CD4-positive, alpha-beta T cell treated with Interleukin-21 for 1 hour (primary cell): ENCODE measurements at regions not wholly inside any gene's neighbourhood (a gene's known extent, or its start where the extent isn't known, plus 50 kb on each side); places are given as distances from the start of the nearest gene placed in this dataset.
"Not testable (repeated sequence)": the region's sequence is repeated elsewhere in the genome, so short reads cannot be mapped to it uniquely, and the experiment has no call there.

Source experiments
- DNase-seq: peaks from one replicate; pipeline ENCODE4 v3.0.0-alpha.2; 2020

DNA sequence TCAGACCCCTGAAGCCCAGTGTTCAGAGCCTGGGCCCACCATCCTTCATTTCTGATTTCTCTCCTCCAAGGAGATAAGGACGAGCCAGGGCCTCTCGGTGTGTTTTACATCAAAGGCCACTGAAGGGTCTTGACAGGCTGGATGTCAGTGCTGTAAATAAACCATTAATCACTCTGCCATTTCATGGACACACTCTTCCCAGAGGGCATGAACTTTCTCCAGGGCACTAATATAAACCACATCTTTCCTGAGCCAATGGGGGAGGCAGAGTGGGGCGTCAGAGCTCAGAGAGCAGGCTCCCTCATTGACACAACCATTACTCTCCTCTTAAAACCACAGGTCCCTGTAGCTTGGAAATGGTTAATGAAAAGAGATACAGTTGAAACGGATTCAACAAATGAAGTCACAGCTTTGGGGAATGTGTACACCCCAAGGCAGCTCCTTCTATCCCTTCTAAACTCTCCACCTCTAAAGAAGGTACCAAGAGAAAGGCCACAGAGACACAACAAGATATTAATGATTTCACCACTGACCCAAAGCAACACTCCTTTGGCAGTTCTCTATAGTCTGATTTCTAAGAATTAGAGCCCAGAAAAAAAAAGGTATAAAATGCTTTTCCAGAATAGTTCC lies 200.6 kb downstream of the CHIC2 start:
- DNase-seq, result no peak

DNA sequence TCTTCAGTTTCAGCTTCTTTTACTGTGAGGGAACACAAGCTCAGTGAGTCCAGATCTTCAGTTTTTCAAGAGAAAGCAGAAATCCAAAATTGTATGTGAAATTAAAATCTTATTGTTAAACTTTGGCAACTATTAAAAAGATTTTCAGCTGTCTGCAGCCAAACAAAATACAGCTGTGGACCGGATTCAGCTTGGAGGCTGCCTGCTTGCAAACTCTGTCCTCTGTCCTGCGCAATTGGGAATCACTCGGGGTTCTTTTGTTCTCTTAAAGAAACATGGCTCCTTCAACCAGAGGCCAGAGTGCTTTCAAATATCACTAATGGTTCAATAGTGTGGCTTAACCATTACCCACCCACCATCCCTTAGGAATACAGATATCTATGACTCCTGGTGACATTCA lies 201.2 kb downstream of the CHIC2 start:
- no peak for DNase-seq

DNA sequence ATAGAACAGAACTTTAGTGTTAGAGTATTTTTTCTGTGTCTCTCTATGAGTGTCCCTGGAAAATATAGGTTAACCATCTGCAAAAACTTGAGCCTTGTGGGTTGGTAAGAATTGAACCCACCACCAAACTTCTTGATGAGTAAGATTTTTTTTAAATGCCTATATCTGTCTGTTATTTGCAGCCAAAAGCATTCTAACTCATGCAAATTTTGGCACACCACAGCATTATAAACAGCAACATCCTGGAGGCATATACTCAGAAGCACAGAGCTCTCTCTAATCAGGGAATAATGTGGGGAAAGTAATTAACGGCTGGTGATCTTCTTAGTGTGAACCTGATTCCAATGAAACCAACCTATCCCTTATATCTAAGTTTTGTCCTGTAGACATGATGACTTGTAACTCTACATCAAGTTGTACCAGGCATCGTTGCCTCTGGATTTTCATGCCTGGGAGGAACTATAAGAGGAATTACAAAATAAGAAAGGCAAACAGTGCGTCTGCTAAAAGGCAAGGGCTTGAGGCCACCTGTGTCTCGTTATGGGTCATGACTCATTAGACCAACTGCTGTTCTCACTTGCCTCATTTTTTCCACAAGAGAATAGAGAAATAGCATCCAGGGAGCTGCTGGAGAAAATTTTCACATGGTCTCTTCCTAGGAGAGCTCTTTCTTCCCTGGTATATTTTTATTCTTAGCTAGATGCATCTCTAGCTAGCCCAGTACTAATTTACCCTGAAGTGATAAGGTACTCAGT lies 202.4 kb downstream of the CHIC2 start:
- no peak for DNase-seq

DNA sequence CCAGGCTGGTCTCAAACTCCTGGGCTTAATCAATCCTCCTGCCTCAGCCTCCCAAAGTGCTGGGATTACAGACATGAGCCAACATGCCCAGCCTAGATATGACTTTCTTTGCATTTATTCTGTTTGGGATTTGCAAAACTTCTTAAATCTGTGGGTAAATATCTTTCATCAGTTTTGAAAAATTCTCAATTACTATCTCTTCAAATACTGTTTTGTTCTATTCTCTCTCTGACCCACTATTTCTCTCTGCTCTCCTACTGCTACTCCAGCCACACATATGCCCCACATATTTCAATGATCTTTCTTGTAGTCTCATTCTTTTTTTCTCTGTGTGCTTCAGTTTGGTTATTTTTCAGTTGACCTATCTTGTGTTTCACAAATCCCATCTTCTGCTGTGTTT lies 205.1 kb downstream of the CHIC2 start:
- no peak for DNase-seq

DNA sequence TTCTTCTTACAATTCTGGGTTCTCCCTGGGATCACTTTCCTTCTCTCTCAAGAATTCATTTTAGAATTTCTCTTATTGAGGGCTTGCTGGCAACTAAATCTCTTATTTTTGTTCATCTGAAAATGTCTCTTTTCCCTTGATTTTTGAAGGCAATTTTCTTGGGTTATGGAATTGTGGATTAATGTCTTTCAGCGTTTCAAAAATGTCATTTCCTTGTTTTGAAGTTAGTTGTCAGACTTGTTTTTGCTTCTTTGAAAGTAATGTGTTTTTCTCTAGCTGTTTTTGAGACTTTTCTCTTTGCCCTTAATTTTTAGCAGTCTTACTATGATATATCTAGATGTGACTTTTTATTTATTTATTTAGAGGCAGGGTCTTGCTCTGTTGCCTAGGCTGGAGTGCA lies 205.7 kb downstream of the CHIC2 start:
- no peak for DNase-seq

DNA sequence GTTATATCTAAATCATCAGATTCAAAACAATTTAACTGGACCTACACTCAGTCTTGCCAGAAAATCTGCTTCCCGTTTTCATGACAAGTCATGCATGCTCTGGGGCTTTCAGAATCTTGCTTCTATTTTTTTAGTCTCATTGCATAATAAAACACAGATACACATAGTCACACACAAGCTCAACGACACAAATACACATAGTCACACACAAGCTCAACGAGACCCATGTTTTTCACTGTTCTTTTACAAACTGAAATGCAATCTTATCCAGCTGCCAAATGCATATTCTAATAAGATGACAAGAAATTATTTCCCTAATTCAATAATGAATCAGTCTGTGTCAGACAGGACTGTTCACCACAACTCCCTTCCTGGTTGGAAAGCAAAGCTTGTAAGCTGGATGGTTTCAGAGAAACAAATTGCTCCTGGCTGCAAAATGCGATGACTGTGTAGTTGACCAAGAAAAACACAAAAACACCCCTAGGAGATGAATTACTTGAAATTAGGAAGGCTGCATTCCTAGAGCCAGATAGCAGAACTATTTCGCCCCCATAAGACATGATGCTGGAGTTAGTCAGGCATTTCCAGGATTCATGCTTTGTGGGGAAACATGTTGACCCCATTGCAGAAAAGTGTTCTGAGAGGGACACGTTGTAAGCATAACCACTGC lies 208.7 kb downstream of the CHIC2 start:
- DNase-seq, result no peak

DNA sequence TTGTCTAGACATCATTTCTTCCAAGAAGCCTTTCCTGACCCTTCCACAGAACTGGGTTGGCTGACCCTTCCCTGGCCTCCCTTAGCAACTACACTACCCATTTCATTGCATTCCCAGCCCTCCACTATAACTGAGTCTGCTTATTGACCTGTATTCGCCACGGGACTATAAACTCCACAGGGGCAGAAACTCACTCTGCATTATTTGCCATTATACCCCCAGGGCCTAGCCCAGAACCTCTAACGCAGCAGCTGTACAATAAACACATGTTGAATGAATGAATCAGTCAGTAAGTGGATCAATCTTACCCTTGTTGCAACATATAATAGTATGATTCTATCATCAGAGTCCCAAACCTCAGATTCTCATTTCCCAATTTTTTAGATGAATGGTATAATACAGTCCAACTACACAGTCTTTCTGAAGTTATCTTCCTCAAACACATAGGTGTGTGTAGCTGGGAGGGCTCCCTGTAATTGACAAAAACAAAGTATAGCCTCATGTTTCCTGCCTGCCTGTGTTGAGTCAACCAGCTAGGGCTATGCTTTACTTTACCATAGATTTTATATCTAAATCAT lies 209.3 kb downstream of the CHIC2 start:
- no peak for DNase-seq

DNA sequence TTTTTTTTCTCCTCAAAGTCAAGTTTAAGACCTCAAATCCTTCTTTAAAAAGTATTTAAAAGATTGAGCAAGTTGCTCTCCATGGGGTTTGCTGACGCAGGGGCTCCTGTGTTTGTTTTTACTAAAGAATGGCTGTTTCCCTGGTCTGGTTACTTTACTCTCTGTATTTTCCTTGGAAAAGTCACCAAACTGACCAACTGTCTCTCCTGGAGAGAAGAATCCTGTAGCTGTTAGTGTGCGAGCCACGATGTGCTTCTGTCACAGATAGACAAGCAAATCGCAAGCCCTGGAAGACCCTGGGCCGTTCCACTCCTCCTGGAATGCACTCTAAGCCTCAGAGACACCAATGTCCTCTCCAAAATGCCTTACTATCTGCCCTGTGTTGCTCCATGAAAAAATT lies 212.1 kb downstream of the CHIC2 start:
- DNase-seq, result no peak

DNA sequence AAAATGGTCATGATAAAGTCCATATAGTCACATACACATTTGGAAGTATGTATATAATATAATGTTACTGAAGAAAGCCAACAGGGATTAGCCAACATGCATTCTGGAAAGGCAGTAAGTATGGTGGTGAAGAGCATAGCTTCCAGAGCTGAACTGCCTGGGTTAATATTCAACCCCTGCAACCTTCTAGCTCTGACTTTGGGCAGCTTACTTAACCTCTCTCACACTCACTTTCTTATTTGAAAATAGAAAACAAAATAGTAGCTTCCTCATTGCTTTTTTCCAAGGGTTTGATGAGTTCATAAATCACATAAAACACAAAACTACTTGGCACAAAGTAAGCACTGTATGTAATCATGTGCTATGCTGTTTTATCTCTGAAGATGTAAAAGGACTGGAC lies 216.4 kb downstream of the CHIC2 start:
- DNase-seq, result no peak

DNA sequence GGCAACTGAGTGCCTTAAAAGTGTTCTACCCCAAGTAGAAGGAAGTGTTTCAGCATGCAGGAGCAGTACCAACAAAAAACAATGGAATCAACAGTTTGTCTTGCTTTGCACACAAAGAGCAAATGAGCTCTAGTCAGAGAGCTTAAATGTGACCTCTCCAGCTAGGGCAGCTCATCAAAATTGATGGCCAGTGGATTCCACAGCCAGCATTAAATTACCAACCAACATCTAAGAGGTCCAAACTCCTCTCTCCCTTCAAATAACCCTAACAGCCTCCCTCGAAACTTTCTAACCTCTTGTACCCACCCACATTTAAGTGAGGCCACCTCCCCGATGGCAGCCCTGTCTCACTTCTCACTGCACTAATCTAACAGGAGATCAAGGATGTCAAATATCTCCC lies 219.9 kb downstream of the CHIC2 start:
- DNase-seq, result no peak

DNA sequence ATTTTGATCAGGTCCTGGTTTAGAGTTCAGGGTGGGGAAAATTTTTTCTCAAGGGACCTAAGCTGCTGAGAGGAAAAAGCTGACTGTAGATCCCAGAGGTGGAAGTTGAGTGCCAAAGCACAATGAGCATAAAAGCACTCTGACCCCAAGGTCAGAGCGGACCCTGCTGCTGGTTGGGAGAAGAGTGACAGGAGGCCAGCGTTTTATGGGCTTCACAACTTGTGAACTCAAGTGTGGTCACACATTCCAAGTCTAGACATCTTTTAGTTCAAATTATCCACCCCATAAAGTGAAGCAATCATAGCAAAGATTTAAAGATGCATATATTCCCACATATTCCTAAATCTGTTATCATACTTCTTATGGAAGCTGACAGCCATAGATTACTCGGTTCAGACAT lies 220.3 kb downstream of the CHIC2 start:
- DNase-seq, result no peak

DNA sequence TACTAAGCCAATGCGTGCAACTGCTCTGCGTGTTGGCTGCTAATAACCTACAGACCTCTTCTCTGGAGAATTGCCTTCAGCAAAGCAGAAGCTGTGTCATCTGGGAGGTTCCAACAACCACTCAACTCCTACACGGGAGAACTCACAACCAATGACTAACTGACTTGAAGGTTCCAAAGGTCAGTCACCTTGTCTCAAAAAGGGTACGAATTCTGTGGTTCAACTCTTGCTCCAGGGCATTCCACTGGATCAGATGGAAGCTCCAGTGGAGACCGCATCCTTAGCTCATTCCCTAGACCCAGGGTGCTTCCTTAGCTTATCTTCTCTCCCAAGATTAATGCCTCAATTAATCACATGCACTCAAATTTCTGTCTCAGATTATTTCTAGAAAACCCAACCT lies 222.7 kb downstream of the CHIC2 start:
- no peak for DNase-seq

DNA sequence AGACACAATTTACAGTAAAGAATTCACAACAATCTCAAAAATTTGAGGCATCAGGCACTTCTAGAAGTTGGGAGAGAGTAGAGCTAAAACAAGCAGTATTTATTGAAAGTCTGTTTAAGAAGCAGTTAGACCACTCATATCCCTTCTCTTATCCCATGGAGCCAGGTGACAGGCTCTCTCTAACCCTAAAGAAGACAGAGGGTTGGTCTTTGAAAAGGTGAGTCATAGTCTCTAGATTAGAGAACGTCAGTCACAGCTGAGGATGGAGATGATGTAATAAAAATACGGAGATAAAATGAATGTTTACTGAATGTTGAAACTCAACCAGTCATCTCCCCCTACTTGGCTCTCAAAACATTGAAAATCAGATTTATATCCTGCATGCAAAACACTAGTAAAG lies 223.8 kb downstream of the CHIC2 start:
- no peak for DNase-seq

DNA sequence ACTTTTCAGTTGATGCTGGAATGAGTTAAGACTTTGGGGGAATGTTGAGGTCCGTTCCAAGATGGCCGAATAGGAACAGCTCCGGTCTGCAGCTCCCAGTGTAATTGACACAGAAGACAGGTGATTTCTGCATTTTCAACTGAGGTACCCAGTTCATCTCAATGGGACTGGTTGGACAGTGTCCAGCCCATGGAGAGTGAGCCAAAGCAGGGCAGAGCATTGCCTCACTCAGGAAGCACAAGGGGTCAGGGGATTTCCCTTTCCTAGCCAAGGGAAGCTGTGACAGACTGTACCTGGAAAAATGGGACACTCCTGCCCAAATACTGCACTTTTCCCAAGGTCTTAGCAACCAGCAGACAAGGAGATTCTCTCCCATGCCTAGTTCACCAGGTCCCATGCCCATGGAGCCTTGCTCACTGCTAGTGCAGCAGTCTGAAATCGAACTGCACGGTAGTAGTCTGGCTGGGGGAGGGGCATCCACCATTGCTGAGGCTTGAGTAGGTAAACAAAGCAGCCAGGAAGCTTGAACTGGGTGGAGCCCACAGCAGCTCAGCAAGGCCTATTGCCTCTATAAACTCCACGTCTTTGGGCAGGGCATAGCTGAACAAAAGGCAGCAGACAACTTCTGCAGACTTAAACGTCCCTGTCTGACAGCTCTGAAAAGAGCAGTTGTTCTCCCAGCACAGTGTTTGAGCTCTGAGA lies 231.0 kb downstream of the CHIC2 start:
- DNase-seq, result not testable (repeated sequence)

DNA sequence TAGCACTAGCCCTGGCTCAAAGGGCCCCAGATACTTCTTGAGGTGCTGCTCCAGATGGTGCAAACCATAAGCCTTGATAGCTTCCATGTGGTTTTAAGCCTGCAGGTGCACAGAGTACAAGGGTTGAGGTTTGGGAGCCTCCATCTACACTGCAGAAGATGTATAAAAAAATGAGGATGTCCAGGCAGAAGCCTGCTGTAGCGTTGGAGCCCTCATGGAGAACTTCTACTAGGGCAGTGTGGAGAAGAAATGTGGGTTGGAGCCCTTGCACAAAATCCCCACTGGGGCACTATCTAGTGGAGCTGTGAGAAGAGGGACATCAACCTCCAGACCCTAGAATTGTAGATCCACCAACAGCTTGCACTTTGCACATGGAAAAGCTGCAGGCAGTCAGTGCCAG lies 231.9 kb downstream of the CHIC2 start:
- no peak for DNase-seq

DNA sequence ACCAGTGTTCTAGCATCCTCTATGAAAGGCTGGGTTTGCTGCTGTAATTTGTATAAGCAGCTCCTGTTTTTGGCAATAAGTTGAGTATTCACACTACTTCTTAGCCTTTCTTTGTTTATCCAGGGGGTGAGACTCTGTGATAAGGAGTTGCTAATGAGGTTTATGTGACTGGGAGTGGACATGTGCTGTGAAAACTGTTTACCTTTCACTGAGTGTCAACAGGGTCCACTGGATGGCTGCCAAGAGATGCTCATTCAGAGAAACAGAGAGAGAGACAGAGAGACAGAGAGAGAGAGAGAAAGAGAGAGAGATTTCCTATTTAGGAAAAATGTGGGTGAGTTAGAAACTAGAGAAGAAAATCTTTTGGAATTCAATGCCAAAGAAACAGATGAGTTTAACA lies 233.9 kb downstream of the CHIC2 start:
- no peak for DNase-seq

DNA sequence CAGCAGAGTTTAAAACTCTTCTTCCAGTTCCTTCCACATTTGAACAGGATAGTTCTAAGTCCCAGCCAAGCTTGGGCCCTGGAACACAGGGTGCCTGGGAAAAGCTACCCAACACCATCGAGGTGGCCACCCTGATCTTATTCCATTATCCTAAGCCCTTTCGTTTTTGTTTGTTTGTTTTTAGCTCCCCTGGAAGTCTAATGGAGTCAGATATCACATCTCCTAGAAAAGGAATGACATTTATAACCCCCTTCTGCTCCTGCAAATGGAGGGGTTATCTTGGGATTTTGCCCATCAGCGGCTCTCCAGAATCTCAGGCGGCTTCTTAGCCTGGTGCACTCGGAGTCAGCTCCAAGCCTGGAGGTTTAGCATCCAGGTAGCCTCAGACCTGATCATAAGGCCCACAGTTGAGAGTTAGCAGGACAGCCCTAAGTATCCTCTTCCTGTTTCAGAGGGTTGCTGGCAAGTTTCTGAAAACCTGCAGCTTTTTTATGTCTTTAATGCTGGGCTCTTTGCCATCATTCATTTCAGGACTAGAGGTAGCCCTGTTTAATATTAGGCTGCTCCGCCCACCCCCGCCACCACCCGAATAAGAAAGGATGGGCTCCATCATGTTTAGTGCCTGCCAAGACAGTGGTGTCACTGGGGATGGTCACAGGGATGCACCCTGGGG lies 230.0 kb upstream of the LNX1 start:
- no peak for DNase-seq

DNA sequence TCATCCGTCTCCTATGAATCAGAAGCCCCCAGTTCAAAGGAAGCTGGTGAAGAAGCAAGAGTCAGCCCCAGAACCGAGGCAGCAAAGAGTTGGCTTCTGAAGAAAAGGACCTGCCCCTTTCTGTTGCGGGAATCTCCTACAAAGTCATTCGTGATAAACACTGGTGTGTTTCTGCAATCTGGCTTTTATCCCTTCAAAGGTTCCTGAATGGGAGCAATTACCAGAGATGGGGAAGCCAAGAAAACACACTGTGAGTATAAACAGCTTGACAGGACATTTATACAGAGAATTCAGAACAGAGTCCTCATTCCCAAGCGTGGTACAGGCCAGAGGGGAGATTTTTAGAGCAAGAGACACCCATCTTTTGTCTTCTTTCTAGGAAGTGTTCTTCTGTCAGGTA lies 226.8 kb upstream of the LNX1 start:
- DNase-seq, result no peak

DNA sequence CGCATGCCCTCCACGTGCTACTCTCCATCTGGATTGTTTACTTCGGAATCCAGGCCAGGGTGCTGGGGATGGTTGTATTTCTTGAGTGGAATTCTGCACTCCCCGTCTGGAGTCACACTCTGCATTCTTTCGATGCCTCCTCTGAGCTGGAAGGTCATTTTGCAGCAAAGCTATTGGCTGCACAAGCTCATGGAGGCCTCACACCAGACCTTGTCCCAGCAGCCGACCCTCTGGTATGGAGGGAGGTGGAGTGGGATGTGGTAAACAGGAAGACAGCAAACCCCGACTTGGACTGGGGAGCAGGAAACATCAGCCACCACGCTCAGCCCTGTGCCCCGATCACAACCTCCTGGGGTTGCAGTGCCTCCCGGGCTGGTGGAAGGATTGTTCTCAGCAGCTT lies 225.3 kb upstream of the LNX1 start:
- DNase-seq, result no peak

DNA sequence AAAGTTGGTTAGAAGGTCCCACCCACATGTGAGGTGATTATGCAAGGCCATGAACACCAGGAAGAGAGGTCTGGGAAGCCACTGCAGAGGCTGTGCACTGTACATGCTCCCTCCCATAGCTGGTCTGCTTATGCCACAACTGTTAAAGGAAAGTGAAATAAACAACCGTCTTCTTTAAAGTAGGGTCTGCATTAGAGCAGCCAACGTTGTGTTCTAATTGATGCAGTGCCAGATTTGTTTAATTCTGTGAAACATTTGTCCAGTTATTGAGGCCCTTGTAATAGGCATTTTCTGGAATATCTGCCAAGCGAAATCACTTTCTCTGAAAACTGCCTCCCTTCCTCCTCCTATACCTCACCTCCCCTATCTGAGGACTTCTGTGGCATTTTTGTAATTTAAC lies 224.0 kb upstream of the LNX1 start:
- no peak for DNase-seq

DNA sequence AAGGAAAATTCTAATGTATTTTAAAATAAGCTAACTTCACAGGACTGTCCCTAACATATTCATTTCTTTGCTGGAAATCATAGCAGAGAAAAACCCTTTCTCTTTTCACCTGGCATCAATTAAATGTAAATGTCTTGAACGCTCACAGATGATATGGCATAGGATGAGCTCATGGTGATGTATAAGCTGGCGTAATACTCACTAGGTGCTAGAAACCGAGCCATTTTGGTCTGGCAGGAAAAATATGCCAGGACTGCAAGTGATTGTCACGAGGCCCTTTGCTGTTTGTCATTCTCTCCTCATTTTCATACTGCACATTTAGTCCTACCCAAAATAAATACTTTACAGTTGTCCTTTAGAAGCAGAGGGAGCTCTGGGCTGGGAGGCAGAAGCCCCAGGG lies 222.7 kb upstream of the LNX1 start:
- DNase-seq, result no peak

DNA sequence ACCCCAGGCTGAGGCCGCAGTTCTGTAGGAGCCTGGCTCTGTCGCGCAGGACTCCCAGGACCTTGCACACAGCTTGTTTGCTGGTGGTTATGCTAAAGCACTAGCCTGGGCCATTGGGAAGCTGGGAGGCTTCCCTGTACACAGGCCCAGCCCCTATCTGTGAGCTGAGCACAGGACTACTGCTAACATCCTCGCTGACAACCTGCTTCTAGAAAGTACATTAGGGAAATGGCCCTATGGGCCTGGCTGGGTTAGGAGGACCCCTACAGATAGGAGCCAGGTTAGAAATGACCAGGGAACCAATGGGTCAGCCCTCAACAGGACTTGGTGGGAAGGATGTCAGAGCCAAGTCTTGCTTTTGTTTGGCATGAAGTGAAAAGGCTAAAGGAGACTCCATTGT lies 219.4 kb upstream of the LNX1 start:
- DNase-seq, result no peak

DNA sequence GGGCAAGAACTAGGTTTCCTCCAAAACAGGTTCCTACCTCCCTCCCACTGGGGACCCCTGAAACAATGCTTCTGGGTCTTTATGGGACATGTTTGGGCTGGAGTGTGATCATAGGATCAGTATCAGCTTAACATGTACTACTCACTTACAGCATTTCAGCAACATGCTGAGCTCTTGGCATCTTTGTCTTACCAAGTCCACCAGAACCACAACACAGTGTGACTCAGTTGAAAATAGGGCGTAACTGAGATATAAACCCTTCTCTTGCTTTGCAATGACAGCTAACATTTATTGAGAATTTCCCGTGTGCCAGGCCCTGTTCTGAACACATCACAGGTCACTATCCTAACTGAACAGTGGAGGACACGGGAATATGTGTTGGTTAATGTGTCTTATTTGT lies 218.5 kb upstream of the LNX1 start:
- DNase-seq, result no peak
